PC-3 (cell line): ENCODE measurements at regions not wholly inside any gene's neighbourhood (a gene's known extent, or its start where the extent isn't known, plus 50 kb on each side); places are given as distances from the start of the nearest gene placed in this dataset.
A peak's percentile ranks its signal among the peaks of the same experiment; 100 is the strongest.

Experiments used
- ATAC-seq: fragments of 200-7000 bp; cut with Tn5 transposase; 2 replicates; pipeline ENCODE4 v1.9.1; 2020; ENCODE audit warnings: mild to moderate bottlenecking, moderate library complexity
- BruUV-seq: library from RNA; stranded (reverse); fragments of 400-500 nt; replicated peaks from 2 replicates; lab custom pipeline; 2021; lab: Mats Ljungman, UMichigan
- CTCF ChIA-PET: fragments of 300-600 bp; sonication (Branson Sonifier 250); formaldehyde crosslinking; loops from one replicate; lab custom pipeline; 2022; ENCODE audit warnings: antibody characterized with exemption; lab: Charles Lee
- POLR2A ChIA-PET: fragments of 300-600 bp; sonication (Branson Sonifier 250); formaldehyde crosslinking; loops from one replicate; lab custom pipeline; 2022; ENCODE audit warnings: antibody characterized with exemption; ENCODE audit not compliant: unreplicated experiment; lab: Charles Lee
- DNase-seq: peaks from one replicate; pipeline ENCODE4 v3.0.0-alpha.2; 2015
- H2AFZ ChIP-seq: fragments of 300-600 bp; sonication (generic); 2 replicates; pipeline ENCODE4 v1.6.0; 2016; ENCODE audit warnings: antibody characterized with exemption, low read length
- H3F3A ChIP-seq: fragments of 300-600 bp; sonication (generic); one replicate; pipeline ENCODE4 v1.6.0; 2017; ENCODE audit warnings: antibody characterized with exemption, low read length, control low read depth, mild to moderate bottlenecking; ENCODE audit not compliant: unreplicated experiment
- H3K27ac ChIP-seq: fragments of 300-600 bp; sonication (generic); 2 replicates; pipeline ENCODE4 v1.5.1; 2016; ENCODE audit warnings: mild to moderate bottlenecking, low read length
- H3K27me3 ChIP-seq: fragments of 300-600 bp; sonication (generic); 2 replicates; pipeline ENCODE4 v1.6.1; 2016; ENCODE audit warnings: low read length, mixed read lengths
- H3K36me3 ChIP-seq: fragments of 300-600 bp; sonication (generic); 2 replicates; pipeline ENCODE4 v1.6.1; 2016; ENCODE audit warnings: low read depth, mixed run types, low read length, mixed read lengths
- H3K4me1 ChIP-seq: fragments of 300-600 bp; sonication (generic); 2 replicates; pipeline ENCODE4 v1.5.1; 2016; ENCODE audit warnings: low read length; ENCODE audit not compliant: insufficient read depth
- H3K4me2 ChIP-seq: fragments of 300-600 bp; sonication (generic); 2 replicates; pipeline ENCODE4 v1.6.0; 2016; ENCODE audit warnings: low read length
- H3K4me3 ChIP-seq: fragments of 300-600 bp; sonication (generic); 2 replicates; pipeline ENCODE4 v1.5.1; 2016; ENCODE audit warnings: mild to moderate bottlenecking, low read length, mixed read lengths
- H3K79me2 ChIP-seq: fragments of 300-600 bp; sonication (generic); 2 replicates; pipeline ENCODE4 v1.6.1; 2017; ENCODE audit warnings: low read length, mixed read lengths
- H3K9ac ChIP-seq: fragments of 300-600 bp; sonication (generic); 2 replicates; pipeline ENCODE4 v1.6.0; 2016; ENCODE audit warnings: mild to moderate bottlenecking, low read length
- H3K9me2 ChIP-seq: fragments of 300-600 bp; sonication (generic); replicated peaks from 2 replicates; pipeline ENCODE4 v1.6.1; 2016; ENCODE audit warnings: mixed run types, low read length, mixed read lengths
- H3K9me3 ChIP-seq: fragments of 300-600 bp; sonication (generic); 2 replicates; pipeline ENCODE4 v1.6.1; 2016; ENCODE audit warnings: low read length, mixed read lengths
- H4K20me1 ChIP-seq: fragments of 300-600 bp; sonication (generic); 2 replicates; pipeline ENCODE4 v1.6.1; 2016; ENCODE audit warnings: low read length, mixed read lengths
- EZH2 ChIP-seq: fragments of 300-600 bp; sonication (generic); IDR thresholded peaks from one replicate; pipeline ENCODE4 v1.6.1; 2017; ENCODE audit warnings: antibody characterized with exemption, mild to moderate bottlenecking, low read length; ENCODE audit not compliant: unreplicated experiment
- EZH2phosphoT487 ChIP-seq: fragments of 300-600 bp; sonication (generic); IDR thresholded peaks from 2 replicates; pipeline ENCODE4 v1.6.1; 2018; ENCODE audit warnings: mild to moderate bottlenecking, antibody characterized with exemption, low read length, borderline replicate concordance
- intact Hi-C: fragments of 100-400 bp; cut with micrococcal nuclease; formaldehyde crosslinking; loops from 2 replicates; pipeline ENCODE4 v1.9.0; 2023
- TF ChIP-seq, protein P1 (sequence below): fragments of 300-600 bp; sonication (generic); conservative IDR thresholded peaks from 2 replicates; pipeline ENCODE4 v1.5.1; 2017; ENCODE audit warnings: antibody characterized with exemption, low read depth, mild to moderate bottlenecking, low read length

DNA sequence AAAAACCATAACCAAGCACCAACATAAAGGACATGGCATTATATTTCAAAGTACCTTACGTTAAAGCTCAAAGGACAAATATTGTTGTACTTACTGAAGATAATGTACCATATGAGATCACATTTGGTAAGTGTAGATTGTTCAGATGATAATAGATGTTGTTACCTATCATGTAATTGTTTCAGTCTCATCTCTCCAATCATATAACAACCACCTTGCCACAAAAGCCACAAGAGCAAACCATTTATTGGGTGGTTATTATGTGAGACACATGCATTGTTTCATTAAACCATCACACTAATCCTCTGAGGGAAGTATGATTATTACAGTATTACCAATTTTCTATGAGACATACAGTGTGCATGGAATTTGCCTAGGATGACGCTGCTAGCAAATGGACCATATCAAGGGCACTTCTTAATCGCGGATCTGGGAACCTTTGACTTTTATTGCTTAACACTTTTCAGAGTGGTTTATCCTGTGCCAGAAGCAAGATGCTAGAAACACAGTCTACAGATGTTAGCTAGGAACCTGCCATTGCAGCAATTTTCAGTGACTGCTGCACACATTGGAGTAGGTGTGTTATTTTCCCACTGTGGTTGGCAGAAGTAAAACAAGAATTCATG, 149.8 kb upstream of the AKIRIN2 start:
- intact Hi-C loops: no loop called here
- ChIA-PET POLR2A (no interaction called here), CTCF (no interaction called here)
- Histone ChIP-seq H3F3A (no peaks in the 10 kb centered on the region), H3K4me3 (no peak overlapping the region), H3K9me3 (no peaks in the 10 kb centered on the region), H3K4me2 (no peak overlapping the region), H3K36me3 (no peaks in the 10 kb centered on the region), H3K4me1 (peaks cover 10% of the 10 kb centered on the region; the same call in 1 of the 2 replicates), H3K27ac (no peak overlapping the region), H3K9me2 (no peaks in the 10 kb centered on the region), H4K20me1 (no peaks in the 10 kb centered on the region), H2AFZ (no peak overlapping the region), H3K27me3 (no peaks in the 10 kb centered on the region), H3K79me2 (no peaks in the 10 kb centered on the region), H3K9ac (no peak overlapping the region)
- no peak for DNase-seq
- BruUV-seq: no TSS peak
- no peak for ATAC-seq
- no peak for TF ChIP-seq EZH2phosphoT487
- TF ChIP-seq EZH2: no peak
- TF ChIP-seq, protein P1, sequence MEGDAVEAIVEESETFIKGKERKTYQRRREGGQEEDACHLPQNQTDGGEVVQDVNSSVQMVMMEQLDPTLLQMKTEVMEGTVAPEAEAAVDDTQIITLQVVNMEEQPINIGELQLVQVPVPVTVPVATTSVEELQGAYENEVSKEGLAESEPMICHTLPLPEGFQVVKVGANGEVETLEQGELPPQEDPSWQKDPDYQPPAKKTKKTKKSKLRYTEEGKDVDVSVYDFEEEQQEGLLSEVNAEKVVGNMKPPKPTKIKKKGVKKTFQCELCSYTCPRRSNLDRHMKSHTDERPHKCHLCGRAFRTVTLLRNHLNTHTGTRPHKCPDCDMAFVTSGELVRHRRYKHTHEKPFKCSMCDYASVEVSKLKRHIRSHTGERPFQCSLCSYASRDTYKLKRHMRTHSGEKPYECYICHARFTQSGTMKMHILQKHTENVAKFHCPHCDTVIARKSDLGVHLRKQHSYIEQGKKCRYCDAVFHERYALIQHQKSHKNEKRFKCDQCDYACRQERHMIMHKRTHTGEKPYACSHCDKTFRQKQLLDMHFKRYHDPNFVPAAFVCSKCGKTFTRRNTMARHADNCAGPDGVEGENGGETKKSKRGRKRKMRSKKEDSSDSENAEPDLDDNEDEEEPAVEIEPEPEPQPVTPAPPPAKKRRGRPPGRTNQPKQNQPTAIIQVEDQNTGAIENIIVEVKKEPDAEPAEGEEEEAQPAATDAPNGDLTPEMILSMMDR: no peak

DNA sequence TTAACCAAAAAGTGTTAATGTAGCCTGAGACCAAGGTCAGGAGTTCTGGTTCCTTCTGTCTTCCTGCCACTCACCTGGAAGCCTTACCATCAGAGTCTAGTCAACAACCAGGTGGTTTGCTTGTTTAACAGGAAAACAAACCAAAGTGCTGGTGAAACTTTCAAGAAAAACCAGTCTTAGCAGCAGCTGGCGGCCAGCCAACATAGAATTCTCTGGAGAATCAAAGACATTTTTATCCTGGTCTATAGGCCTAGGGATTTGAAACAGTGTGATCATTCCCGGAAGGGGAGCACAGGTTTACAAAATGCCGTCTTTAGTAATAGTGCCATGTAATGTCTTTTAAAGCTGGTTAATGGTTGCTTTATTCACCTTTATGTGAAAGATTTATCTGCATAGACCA, 146.6 kb upstream of the AKIRIN2 start:
- Histone ChIP-seq H3K9ac (no peak overlapping the region), H3F3A (no peaks in the 10 kb centered on the region), H4K20me1 (no peaks in the 10 kb centered on the region), H3K4me3 (no peak overlapping the region), H3K9me3 (no peaks in the 10 kb centered on the region), H3K36me3 (no peaks in the 10 kb centered on the region), H3K79me2 (no peaks in the 10 kb centered on the region), H3K4me2 (no peak overlapping the region), H2AFZ (0 out of 2 replicates have a peak overlapping the region, but pooled peaks have one; percentile 13), H3K27me3 (no peaks in the 10 kb centered on the region), H3K27ac (no peak overlapping the region), H3K4me1 (peaks cover 10% of the 10 kb centered on the region; the same call in 1 of the 2 replicates), H3K9me2 (no peaks in the 10 kb centered on the region)
- ChIA-PET CTCF (no interaction called here), POLR2A (no interaction called here)
- TF ChIP-seq EZH2 (no peak), EZH2phosphoT487 (no peak)
- TF ChIP-seq, protein P1: no peak
- ATAC-seq (no peak), DNase-seq (peak; percentile 75)
- no TSS peak for BruUV-seq
- intact Hi-C loops: no loop called here

DNA sequence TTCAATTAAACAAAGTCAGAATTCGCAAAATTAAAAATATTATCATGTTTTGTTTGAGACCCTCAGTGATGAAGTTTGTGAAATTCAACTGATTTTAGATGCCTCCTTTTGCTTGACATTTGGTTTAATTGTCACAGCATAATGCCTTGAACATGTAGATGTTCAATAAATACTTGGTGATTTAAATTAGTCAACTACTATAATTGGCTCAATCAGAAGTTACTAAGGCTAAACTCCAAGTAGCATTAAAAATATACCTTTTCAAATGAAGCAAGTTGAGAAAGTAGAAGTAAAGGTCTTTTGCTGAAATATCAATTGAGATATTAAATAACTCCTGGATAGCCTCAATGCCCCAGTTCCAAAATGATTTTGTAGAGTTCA, 145.8 kb upstream of the AKIRIN2 start:
- H3K4me2 ChIP-seq: no peak overlapping the region
- TF ChIP-seq EZH2phosphoT487 (no peak), EZH2 (no peak)
- TF ChIP-seq, protein P1: no peak
- POLR2A ChIA-PET: no interaction called here
- no peaks in the 10 kb centered on the region for H4K20me1 ChIP-seq
- H3F3A ChIP-seq: no peaks in the 10 kb centered on the region
- no peak for ATAC-seq
- H2AFZ ChIP-seq: no peak overlapping the region
- CTCF ChIA-PET: no interaction called here
- no peak overlapping the region for H3K27ac ChIP-seq
- H3K36me3 ChIP-seq: no peaks in the 10 kb centered on the region
- peaks cover 10% of the 10 kb centered on the region; the same call in 1 of the 2 replicates for H3K4me1 ChIP-seq
- intact Hi-C loops: no loop called here
- H3K79me2 ChIP-seq: no peaks in the 10 kb centered on the region
- H3K9me3 ChIP-seq: no peaks in the 10 kb centered on the region
- no peak overlapping the region for H3K4me3 ChIP-seq
- no peak for DNase-seq
- no peak overlapping the region for H3K9ac ChIP-seq
- no peaks in the 10 kb centered on the region for H3K27me3 ChIP-seq
- BruUV-seq: no TSS peak
- no peaks in the 10 kb centered on the region for H3K9me2 ChIP-seq
